Erythroblast (primary cell): ENCODE measurements at regions not wholly inside any gene's neighbourhood (a gene's known extent, or its start where the extent isn't known, plus 50 kb on each side); places are given as distances from the start of the nearest gene placed in this dataset.

ENCODE experiments used
- GATA1 ChIP-seq: IDR thresholded peaks from 2 replicates; pipeline ENCODE4 v1.6.1; 2011; ENCODE audit warnings: low read depth, mild to moderate bottlenecking, control low read depth, low read length, moderate library complexity
- POLR2A ChIP-seq: IDR thresholded peaks from 2 replicates; pipeline ENCODE4 v1.6.1; 2011; ENCODE audit warnings: mild to moderate bottlenecking, low read length

GRCh38 chr4:126479709-126480108, 1153.0 kb upstream of the INTU start:
- TF ChIP-seq POLR2A (no peak), GATA1 (no peak)
